ENCODE measurements at regions not wholly inside any gene's neighbourhood (a gene's known extent, or its start where the extent isn't known, plus 50 kb on each side); places are given as distances from the start of the nearest gene placed in this dataset.
"Not testable (repeated sequence)": the region's sequence is repeated elsewhere in the genome, so short reads cannot be mapped to it uniquely, and the experiment has no call there.

DNA sequence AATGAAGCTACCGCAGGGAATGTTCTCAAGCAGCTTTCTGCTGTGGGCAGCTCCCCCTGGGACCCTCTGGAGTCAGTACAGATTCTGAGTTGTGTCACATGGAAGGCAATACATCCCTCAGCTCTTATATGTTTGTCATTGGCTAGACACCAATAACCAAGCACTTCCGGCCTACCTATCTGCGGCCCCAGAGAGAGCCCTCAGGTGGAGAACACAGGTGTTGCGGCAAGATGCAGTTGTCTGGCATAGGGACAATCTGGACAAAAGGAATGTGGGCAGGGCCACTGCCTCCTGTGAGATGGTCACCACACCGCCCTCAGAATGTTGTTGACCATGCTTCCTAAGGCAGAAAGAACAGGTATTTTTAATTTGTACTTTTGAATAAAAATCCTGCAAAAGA is 118.7 kb downstream of the BRMS1L start:
- peak; percentile 61 for DNase-seq (ENCODE audit: low read depth, low spot score)

DNA sequence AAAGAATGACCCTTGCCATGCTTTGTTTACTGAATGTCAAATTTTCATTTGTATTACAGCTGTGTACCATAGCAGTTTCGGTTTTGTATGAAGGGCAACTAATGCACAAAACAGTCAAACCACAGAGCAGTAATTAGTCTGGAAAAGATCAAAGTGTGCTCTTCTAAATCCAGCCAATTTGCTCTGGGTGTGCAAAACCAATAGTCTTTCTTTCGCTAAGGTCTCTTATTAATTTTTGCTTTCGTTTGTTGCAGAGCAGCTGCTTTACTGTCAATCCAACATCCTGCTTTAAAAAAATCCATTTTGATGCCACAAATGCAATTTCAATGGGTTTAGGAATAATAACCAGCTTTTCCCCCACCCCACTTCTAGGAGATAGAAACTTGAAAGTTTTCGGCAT is 114.2 kb downstream of the BRMS1L start:
- DNase-seq (ENCODE audit: low read depth, low spot score) = no peak

GRCh38 chr14:35938770-35939169 is 112.6 kb downstream of the BRMS1L start:
- no peak for DNase-seq (ENCODE audit: low read depth, low spot score)

DNA sequence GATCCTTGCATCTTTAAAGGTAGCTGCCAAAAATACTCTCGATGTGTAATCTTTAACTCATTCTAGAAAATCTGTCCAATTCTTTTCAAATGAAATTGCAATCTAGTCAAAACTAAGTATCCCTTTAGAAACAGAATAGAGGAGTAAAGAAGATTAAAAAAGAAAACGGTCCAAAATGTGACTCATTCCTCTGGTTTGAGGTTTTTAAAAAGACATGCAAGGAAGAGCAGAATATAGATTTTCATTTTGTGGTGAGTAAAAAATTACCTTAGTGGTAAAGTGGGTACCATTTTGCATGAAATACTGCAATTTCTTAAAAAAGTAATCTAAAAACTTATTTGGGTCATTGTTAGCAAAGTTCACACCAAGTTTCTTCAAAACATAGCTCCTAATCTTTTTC is 108.4 kb downstream of the BRMS1L start:
- DNase-seq (ENCODE audit: low read depth, low spot score) = no peak

DNA sequence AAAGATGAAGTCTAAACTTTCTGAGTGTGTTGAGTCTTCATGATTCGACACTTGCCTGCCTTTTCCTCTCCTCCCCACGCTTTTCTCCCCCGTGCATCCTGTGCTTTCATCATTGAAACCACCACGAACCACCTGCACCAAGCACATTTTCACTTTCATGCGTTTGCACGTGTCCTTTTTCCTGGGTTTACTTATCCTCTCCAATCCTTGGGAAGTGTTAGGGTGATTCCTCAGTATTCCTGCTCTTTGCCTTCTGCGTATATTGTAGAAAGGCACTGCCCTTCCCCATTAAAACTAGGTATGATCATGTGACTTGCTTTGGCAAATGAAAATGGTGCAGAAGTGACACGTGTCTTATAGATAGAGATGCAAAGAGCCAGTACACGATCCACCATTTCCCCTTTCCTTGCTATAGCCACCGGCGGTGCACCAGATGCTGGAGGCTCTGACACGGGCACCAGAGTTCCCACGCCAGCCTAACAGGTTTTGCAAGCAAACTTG is 106.6 kb downstream of the BRMS1L start:
- DNase-seq (ENCODE audit: low read depth, low spot score) = no peak

GRCh38 chr14:35932136-35932535 is 106.0 kb downstream of the BRMS1L start:
- no peak for DNase-seq (ENCODE audit: low read depth, low spot score)

DNA sequence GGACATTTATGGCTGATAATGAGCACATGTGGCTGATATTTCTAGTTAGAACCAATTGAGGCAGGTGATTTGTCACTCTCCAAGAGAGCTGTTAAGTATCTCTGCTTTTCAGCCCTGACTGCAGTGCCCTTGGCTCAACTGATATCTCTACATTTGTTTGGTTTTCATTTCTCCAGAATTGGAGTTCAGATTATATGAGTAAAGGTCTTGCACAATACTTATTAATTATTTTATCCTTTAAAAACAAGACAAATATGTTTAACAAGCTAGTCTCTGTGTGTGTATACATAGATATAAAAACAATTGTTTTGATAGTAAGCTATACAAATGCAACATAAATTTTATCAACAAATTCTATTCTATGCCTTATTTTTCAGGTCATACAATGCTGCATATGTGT is 105.2 kb downstream of the BRMS1L start:
- DNase-seq (ENCODE audit: low read depth, low spot score) = no peak

- DNase-seq (ENCODE audit: low read depth, low spot score) = no peak
Observed at GRCh38 chr14:35929186-35929585, 103.0 kb downstream of the BRMS1L start.

DNA sequence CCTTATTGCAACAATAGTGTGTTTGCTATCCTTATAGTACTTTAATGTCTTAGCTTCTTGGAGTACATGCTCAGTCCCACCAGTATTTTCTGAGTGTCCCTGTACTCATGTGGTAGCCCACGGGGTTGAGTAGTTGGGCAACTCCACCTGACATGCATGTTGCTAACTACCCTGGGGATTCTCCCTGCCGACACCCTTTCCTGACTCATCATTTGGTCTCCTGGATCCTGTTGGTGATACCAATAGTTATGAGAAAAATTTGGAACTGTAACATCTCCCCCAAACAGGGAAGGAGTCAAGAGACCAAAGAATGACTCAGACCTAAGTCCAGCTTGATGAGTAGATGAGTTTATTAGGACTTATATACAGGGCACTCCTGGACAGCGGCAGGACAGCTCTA is 101.6 kb downstream of the BRMS1L start:
- DNase-seq (ENCODE audit: low read depth, low spot score) = no peak

DNA sequence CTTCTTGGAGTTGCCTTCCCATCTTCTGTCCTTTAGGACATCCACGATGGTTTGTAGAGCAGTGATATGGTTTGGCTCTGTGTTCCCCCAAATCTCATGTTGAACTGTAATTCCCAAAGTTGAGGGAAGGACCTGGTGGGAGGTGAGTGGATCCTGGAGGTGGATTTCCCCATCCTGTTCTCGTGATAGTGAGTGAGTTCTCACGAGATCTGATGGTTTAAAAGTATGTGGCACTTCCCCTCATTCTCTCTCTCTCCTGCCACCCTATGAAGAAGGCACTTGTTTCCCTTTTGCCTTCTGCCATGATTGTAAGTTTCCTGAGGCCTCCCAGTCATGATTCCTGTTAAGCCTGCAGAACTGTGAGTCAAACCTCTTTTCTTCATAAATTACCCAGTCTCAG is 99.2 kb downstream of the BRMS1L start:
- no peak for DNase-seq (ENCODE audit: low read depth, low spot score)

GRCh38 chr14:35922590-35922989 is 96.5 kb downstream of the BRMS1L start:
- not testable (repeated sequence) for DNase-seq (ENCODE audit: low read depth, low spot score)

GRCh38 chr14:35921745-35922144 is 95.6 kb downstream of the BRMS1L start:
- DNase-seq (ENCODE audit: low read depth, low spot score) = no peak

Measured in ELF-1 (cell line).